B cell (primary cell): ENCODE measurements at regions not wholly inside any gene's neighbourhood (a gene's known extent, or its start where the extent isn't known, plus 50 kb on each side); places are given as distances from the start of the nearest gene placed in this dataset.

Experiments used
- EZH2 ChIP-seq: IDR thresholded peaks from 2 replicates; pipeline ENCODE4 v1.6.1; 2012; ENCODE audit warnings: borderline replicate concordance, low read depth, mild to moderate bottlenecking, moderate library complexity, low read length; ENCODE audit not compliant: insufficient read depth, poor library complexity, severe bottlenecking
- TF ChIP-seq, protein P1 (sequence below): fragments of 200-600 bp; IDR thresholded peaks from one replicate; pipeline ENCODE4 v1.8.0; 2022; ENCODE audit warnings: antibody characterized with exemption, mild to moderate bottlenecking

DNA sequence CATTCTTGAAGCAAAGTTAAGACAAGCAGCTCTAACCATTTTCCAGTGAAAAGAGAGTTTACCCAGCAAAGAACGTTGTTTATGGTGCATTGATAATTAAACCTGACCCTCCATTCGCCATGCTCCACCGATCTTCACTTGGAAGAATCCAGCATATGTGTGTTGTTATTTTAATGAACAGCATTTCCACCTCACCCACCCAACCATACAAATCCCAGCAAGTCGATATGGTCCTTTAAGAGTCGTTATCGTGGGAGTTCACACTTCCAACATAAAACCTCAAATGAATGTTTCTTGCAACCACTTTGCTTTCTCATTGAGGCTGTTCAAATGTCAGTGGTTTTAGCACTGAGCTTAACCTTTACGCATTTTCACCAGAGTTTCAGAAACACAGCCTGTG is 147.4 kb upstream of the LDB2 start:
- TF ChIP-seq, protein P1, sequence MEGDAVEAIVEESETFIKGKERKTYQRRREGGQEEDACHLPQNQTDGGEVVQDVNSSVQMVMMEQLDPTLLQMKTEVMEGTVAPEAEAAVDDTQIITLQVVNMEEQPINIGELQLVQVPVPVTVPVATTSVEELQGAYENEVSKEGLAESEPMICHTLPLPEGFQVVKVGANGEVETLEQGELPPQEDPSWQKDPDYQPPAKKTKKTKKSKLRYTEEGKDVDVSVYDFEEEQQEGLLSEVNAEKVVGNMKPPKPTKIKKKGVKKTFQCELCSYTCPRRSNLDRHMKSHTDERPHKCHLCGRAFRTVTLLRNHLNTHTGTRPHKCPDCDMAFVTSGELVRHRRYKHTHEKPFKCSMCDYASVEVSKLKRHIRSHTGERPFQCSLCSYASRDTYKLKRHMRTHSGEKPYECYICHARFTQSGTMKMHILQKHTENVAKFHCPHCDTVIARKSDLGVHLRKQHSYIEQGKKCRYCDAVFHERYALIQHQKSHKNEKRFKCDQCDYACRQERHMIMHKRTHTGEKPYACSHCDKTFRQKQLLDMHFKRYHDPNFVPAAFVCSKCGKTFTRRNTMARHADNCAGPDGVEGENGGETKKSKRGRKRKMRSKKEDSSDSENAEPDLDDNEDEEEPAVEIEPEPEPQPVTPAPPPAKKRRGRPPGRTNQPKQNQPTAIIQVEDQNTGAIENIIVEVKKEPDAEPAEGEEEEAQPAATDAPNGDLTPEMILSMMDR, result no peak
- TF ChIP-seq EZH2, result no peak
